GM23338 (cell line): ENCODE measurements at regions not wholly inside any gene's neighbourhood (a gene's known extent, or its start where the extent isn't known, plus 50 kb on each side); places are given as distances from the start of the nearest gene placed in this dataset.

Experiments used
- ATAC-seq: fragments of 200-7000 bp; cut with Tn5 transposase; 3 replicates; pipeline ENCODE4 v1.9.1; 2020
- DNase-seq: peaks from one replicate; pipeline ENCODE4 v3.0.0-alpha.2; 2015; ENCODE audit warnings: low spot score
- H2AFZ ChIP-seq: fragments of 200-600 bp; sonication (generic); 2 replicates; pipeline ENCODE4 v1.8.0; 2016; ENCODE audit warnings: antibody characterized with exemption, mild to moderate bottlenecking, moderate library complexity
- H3F3A ChIP-seq: fragments of 200-600 bp; sonication (generic); replicated peaks from 2 replicates; pipeline ENCODE4 v1.8.0; 2017; ENCODE audit warnings: antibody characterized with exemption, mixed run types, low read depth
- H3K27ac ChIP-seq: fragments of 200-600 bp; sonication (generic); 2 replicates; pipeline ENCODE4 v1.6.1; 2016; ENCODE audit warnings: low read depth
- H3K27me3 ChIP-seq: fragments of 200-600 bp; sonication (generic); 2 replicates; pipeline ENCODE4 v1.8.0; 2016; ENCODE audit warnings: mild to moderate bottlenecking, mixed run types, moderate library complexity; ENCODE audit not compliant: insufficient read depth
- H3K36me3 ChIP-seq: fragments of 200-600 bp; sonication (generic); 2 replicates; pipeline ENCODE4 v1.8.0; 2016; ENCODE audit warnings: mild to moderate bottlenecking; ENCODE audit not compliant: insufficient read depth
- H3K4me1 ChIP-seq: fragments of 200-600 bp; sonication (generic); 2 replicates; pipeline ENCODE4 v1.8.0; 2016; ENCODE audit warnings: mild to moderate bottlenecking, moderate library complexity; ENCODE audit not compliant: insufficient read depth
- H3K4me2 ChIP-seq: fragments of 200-600 bp; sonication (generic); 2 replicates; pipeline ENCODE4 v1.7.1; 2017; ENCODE audit warnings: mixed run types
- H3K4me3 ChIP-seq: fragments of 200-600 bp; sonication (generic); 2 replicates; pipeline ENCODE4 v1.6.1; 2016; ENCODE audit warnings: mixed run types
- H3K79me2 ChIP-seq: fragments of 200-600 bp; sonication (generic); replicated peaks from 2 replicates; pipeline ENCODE4 v1.8.0; 2017; ENCODE audit warnings: mild to moderate bottlenecking; ENCODE audit not compliant: insufficient read depth
- H3K9me2 ChIP-seq: fragments of 200-600 bp; sonication (generic); 2 replicates; pipeline ENCODE4 v1.8.0; 2017; ENCODE audit not compliant: insufficient read depth
- H4K20me1 ChIP-seq: fragments of 200-600 bp; sonication (generic); replicated peaks from 2 replicates; pipeline ENCODE4 v1.8.0; 2017; ENCODE audit warnings: mild to moderate bottlenecking; ENCODE audit not compliant: insufficient read depth
- H3K27ac Mint-ChIP-seq: 2 replicates; pipeline ENCODE4 v1.8.0; 2020; ENCODE audit warnings: inconsistent platforms, mild to moderate bottlenecking, moderate library complexity, mixed read lengths
- H3K27me3 Mint-ChIP-seq: 3 replicates; pipeline ENCODE4 v1.8.0; 2022; ENCODE audit warnings: low read depth, mild to moderate bottlenecking, moderate library complexity, mixed read lengths, inconsistent platforms; ENCODE audit not compliant: insufficient read depth, poor library complexity
- H3K36me3 Mint-ChIP-seq: 3 replicates; pipeline ENCODE4 v1.8.0; 2021; ENCODE audit warnings: low read depth, mild to moderate bottlenecking, inconsistent platforms, moderate library complexity, mixed read lengths
- H3K4me1 Mint-ChIP-seq: 3 replicates; pipeline ENCODE4 v1.8.0; 2020; ENCODE audit warnings: mild to moderate bottlenecking, inconsistent platforms, mixed read lengths
- H3K4me3 Mint-ChIP-seq: 3 replicates; pipeline ENCODE4 v1.8.0; 2021; ENCODE audit warnings: moderate library complexity, mild to moderate bottlenecking, inconsistent platforms, mixed read lengths
- H3K9me3 Mint-ChIP-seq: 3 replicates; pipeline ENCODE4 v1.8.0; 2020; ENCODE audit warnings: moderate library complexity, mild to moderate bottlenecking, inconsistent platforms, mixed read lengths
- CREB1 ChIP-seq: fragments of 250-450 bp; sonication (Bioruptor Pico); IDR thresholded peaks from 2 replicates; pipeline ENCODE4 v1.5.0; 2020; ENCODE audit warnings: low read depth, mild to moderate bottlenecking, moderate library complexity
- EZH2 ChIP-seq: fragments of 200-600 bp; sonication (generic); IDR thresholded peaks from one replicate; pipeline ENCODE4 v1.8.0; 2017; ENCODE audit warnings: antibody characterized with exemption, mild to moderate bottlenecking, low read depth; ENCODE audit not compliant: unreplicated experiment
- JUNB ChIP-seq: IDR thresholded peaks from one replicate; pipeline ENCODE4 v1.6.1; 2016; ENCODE audit warnings: antibody characterized with exemption; ENCODE audit not compliant: unreplicated experiment
- NANOG ChIP-seq: IDR thresholded peaks from 2 replicates; pipeline ENCODE4 v1.6.1; 2016; ENCODE audit warnings: antibody characterized with exemption, borderline replicate concordance
- POLR2AphosphoS5 ChIP-seq: IDR thresholded peaks from 2 replicates; pipeline ENCODE4 v1.6.1; 2016; ENCODE audit warnings: antibody characterized with exemption, low read depth
- REST ChIP-seq: IDR thresholded peaks from one replicate; pipeline ENCODE4 v1.6.1; 2018; ENCODE audit warnings: antibody characterized with exemption; ENCODE audit not compliant: unreplicated experiment
- STAT1 ChIP-seq: IDR thresholded peaks from one replicate; pipeline ENCODE4 v1.6.1; 2016; ENCODE audit warnings: antibody characterized with exemption; ENCODE audit not compliant: unreplicated experiment
- ZNF331 ChIP-seq: fragments of 250-450 bp; sonication (Bioruptor Pico); IDR thresholded peaks from 2 replicates; pipeline ENCODE4 v1.5.0; 2020; ENCODE audit warnings: low read depth, mild to moderate bottlenecking, moderate library complexity
- ZNF462 ChIP-seq: fragments of 250-450 bp; sonication (Bioruptor Pico); IDR thresholded peaks from 2 replicates; pipeline ENCODE4 v1.5.0; 2020; ENCODE audit warnings: mild to moderate bottlenecking, moderate library complexity
- TF ChIP-seq, protein P1 (sequence below), 2 experiments: fragments of 200-600 bp in 1 of 2; sonication (generic) in 1 of 2; conservative IDR thresholded peaks; 2 replicates each; pipeline versions ENCODE4 v1.5.1 to v1.6.1; 2016 to 2017; ENCODE audit warnings: antibody characterized with exemption in 2 of 2, low read depth in 2 of 2, mild to moderate bottlenecking in 2 of 2, moderate library complexity in 1 of 2

DNA sequence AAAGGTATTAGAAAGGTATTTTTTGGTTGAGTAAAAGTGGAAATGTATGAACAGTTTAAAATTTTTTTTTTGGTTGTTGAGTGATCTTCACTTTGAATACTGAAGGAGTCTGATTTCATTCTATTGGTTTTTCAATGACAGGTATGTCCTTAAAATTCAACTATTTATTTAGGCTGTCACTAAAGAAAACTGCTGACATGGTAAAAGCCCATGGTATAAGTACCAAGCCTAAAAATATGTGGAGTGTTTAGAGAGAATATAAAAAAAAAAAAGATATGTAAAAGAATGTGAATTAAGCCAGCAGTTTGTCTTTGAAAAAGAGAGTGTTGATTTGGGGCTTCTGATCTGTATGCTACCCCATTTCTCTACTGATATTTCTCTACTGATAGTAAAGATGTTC is 90.3 kb upstream of the SUCLG2 start:
- ATAC-seq = no peak

More for the DNA sequence above, 90.3 kb upstream of the SUCLG2 start:
- no peak overlapping the region for H3K4me3 Mint-ChIP-seq
- Histone ChIP-seq H2AFZ (no peak overlapping the region), H3K27me3 (no peaks in the 10 kb centered on the region), H3K4me3 (no peak overlapping the region), H3K79me2 (no peaks in the 10 kb centered on the region), H3F3A (no peaks in the 10 kb centered on the region), H3K9me2 (no peaks in the 10 kb centered on the region), H3K27ac (no peak overlapping the region), H4K20me1 (no peaks in the 10 kb centered on the region), H3K4me1 (no peaks in the 10 kb centered on the region), H3K4me2 (no peak overlapping the region), H3K36me3 (no peaks in the 10 kb centered on the region)
- no peak for DNase-seq
- no peaks in the 10 kb centered on the region for H3K4me1 Mint-ChIP-seq
- no peaks in the 10 kb centered on the region; the same call in 2 of the 3 replicates for H3K9me3 Mint-ChIP-seq
- H3K27me3 Mint-ChIP-seq = no peaks in the 10 kb centered on the region
- no peak overlapping the region for H3K27ac Mint-ChIP-seq
- H3K36me3 Mint-ChIP-seq = 0 out of 3 replicates have a peak, but pooled peaks cover 7% of the 10 kb centered on the region
- TF ChIP-seq POLR2AphosphoS5 = no peak
- TF ChIP-seq STAT1 = no peak
- TF ChIP-seq, protein P1, sequence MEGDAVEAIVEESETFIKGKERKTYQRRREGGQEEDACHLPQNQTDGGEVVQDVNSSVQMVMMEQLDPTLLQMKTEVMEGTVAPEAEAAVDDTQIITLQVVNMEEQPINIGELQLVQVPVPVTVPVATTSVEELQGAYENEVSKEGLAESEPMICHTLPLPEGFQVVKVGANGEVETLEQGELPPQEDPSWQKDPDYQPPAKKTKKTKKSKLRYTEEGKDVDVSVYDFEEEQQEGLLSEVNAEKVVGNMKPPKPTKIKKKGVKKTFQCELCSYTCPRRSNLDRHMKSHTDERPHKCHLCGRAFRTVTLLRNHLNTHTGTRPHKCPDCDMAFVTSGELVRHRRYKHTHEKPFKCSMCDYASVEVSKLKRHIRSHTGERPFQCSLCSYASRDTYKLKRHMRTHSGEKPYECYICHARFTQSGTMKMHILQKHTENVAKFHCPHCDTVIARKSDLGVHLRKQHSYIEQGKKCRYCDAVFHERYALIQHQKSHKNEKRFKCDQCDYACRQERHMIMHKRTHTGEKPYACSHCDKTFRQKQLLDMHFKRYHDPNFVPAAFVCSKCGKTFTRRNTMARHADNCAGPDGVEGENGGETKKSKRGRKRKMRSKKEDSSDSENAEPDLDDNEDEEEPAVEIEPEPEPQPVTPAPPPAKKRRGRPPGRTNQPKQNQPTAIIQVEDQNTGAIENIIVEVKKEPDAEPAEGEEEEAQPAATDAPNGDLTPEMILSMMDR (conservative IDR thresholded peaks at IDR 0.05; ENCODE audit: low read depth in 2 of 2) = no peak
- TF ChIP-seq JUNB = no peak
- no peak for TF ChIP-seq ZNF331 (CRISPR knock-in tag)
- no peak for TF ChIP-seq CREB1 (CRISPR knock-in tag)
- no peak for TF ChIP-seq NANOG
- TF ChIP-seq EZH2 = no peak
- no peak for TF ChIP-seq REST
- TF ChIP-seq ZNF462 = no peak
